ENCODE measurements at regions not wholly inside any gene's neighbourhood (a gene's known extent, or its start where the extent isn't known, plus 50 kb on each side); places are given as distances from the start of the nearest gene placed in this dataset.
"Not testable (repeated sequence)": the region's sequence is repeated elsewhere in the genome, so short reads cannot be mapped to it uniquely, and the experiment has no call there.

DNA sequence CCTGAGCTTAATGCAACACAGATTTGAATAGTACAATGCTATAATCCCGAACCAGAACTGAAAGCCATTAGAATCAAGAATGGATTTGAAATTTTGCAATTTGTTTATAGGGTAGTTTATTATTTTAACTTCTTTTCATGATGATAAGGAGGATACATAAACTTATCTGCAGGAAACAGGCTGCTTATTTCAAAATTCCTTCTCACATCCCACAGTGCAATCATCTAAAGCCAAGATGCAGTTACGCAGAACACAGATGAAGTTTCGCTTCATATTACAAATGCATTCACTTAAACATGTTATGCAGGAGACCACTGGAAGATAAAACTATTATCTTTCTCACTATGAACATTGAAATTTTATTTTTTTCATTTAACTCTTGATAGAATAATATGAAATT lies 1019.6 kb downstream of the PLA2G4A start:
- DNase-seq: no peak

- DNase-seq: not testable (repeated sequence)
Observed at GRCh38 chr1:187850146-187850545, 1021.4 kb downstream of the PLA2G4A start.

- no peak for DNase-seq
Observed at GRCh38 chr1:187853505-187853904, 1024.8 kb downstream of the PLA2G4A start.

DNA sequence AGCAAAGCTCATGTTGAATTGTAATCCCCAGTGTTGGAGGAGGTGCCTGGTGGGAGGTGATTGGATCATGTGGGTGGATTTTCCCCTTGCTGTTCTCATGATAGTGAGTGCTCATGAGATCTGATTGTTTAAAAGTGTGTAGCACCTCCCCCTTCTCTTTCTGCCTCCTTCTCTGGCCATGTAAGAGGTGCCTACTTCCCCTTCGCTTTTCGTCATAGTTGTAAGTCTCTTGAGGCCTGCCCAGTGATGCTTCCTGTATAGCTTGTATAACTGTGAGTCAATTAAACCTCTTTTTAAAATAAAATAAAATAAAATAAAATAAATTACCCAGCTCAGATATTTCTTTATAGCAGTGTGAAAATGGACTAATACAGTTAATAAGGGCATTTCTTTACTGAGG lies 1025.7 kb downstream of the PLA2G4A start:
- no peak for DNase-seq

DNA sequence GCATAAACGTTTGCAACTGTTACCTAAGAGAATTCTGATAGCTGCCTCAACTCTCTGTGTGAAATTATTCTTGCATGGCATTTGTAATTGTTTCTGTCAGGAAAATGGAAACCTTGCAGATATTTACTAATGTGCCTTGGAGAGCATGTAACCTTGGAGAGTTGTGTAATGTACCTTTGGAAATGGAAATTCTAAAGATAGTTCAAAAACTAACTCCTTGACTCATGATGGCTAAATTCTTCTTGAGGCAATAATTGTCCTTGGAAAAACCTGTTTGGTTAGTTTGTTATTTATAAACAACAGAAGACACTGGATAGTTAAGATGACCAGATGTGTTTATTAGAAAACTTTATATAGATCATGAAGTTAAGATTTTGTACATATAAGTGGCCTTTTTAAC lies 1033.8 kb downstream of the PLA2G4A start:
- DNase-seq: no peak

- DNase-seq: no peak
Observed at GRCh38 chr1:187870552-187870951, 1041.8 kb downstream of the PLA2G4A start.

GRCh38 chr1:187871177-187871845 lies 1042.6 kb downstream of the PLA2G4A start:
- DNase-seq: no peak

- DNase-seq: no peak
Observed at GRCh38 chr1:187872550-187872949, 1043.8 kb downstream of the PLA2G4A start.

DNA sequence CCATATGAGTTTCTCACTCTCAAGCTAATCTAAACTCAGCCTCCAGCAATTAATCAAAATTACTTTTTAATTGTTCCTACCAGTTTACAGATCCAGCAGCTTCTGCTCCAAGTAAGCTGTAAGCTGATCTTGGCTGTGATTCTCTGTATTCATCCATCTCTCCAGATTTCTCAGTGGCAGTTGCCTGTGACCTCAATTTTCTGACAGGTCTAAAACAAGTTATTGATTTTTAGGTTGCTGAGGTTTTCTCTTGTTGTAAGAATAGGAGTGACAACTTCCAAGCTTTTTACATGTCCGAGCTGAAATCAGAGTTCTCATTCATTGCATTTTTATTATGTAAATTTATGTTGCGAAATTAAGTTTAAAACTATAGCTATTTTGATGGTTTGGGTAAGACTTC lies 1044.4 kb downstream of the PLA2G4A start:
- no peak for DNase-seq

GRCh38 chr1:187876775-187877174 lies 1048.0 kb downstream of the PLA2G4A start:
- DNase-seq: no peak

GRCh38 chr1:187877220-187877619 lies 1048.5 kb downstream of the PLA2G4A start:
- no peak for DNase-seq

DNA sequence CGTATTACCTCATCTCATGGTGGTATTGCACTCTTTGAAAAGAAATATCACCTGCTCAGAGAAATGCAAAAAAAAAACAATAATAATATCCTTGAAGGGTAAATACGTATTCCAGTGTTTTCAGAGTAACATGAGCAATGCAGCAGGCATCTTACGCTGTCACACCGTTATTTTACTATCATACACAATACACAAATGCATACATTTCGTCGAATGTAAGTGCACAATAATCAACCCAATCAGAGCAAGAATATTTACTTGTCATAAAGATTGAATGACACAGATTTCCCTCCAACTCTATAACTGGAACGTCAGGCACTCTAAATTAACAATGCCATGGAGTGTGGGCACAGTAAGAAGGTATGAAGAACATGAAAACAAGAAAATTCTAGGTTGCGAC lies 1050.1 kb downstream of the PLA2G4A start:
- DNase-seq: no peak

- no peak for DNase-seq
Observed at GRCh38 chr1:187883356-187883755, 1054.6 kb downstream of the PLA2G4A start.

GRCh38 chr1:187891993-187892682 lies 1063.4 kb downstream of the PLA2G4A start:
- no peak for DNase-seq

DNA sequence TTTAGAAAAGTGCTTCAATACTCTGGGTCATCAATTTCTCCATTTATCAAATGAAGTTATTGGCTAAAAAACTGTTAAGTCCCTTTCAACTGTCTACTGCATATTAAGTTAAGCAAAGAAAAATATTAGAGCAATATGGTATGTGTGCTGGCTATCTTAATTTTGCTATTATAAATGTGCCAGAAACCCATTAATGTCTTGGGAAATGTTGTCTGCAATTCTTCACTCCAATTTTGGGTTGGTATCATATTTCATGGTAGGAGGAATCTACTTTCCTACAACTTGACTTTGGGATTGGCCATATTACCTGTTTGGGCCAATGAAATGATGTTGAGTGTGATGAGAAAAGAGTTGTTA lies 1063.9 kb downstream of the PLA2G4A start:
- DNase-seq: no peak

DNA sequence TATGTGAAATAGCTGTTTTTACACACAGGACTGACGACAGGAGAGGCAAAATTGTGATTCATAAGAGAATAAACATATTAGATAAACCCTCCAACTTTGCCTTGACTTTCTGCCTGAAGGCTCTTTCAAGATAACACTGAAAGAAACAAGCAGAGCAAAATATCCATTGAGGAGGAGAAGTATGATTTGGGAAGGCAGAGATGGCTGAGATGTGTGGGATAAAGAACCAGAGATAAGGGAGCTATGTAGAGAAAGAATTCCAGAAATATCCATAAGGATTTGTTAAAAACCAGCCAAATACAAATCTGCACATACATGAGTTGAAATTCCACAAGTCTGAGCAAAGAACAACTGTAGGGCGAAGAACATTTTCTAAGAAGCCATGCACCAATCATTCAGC lies 1064.7 kb downstream of the PLA2G4A start:
- no peak for DNase-seq

GRCh38 chr1:187894349-187894748 lies 1065.6 kb downstream of the PLA2G4A start:
- no peak for DNase-seq

- no peak for DNase-seq
Observed at GRCh38 chr1:187903223-187903622, 1074.5 kb downstream of the PLA2G4A start.

GRCh38 chr1:187909382-187909781 lies 1080.6 kb downstream of the PLA2G4A start:
- DNase-seq: no peak

DNA sequence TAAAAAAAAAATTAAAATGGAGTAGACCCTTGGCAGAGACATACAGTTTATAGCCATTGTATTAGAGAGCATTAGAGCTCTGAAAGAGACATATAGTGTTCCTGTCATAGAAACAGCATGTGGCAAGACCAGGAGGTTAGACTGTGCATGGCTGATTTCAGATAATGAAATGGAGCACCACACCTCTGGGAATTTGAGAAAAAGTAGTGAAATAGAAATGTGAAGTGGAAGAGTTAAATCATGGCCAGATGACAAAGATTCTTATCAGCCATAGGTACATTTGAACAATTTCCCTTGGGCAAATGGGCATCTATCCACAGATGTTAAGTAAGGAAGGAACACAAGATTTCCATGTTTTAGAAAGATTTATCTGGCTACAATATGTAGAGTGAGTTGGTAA lies 1083.1 kb downstream of the PLA2G4A start:
- no peak for DNase-seq

GRCh38 chr1:187920976-187921375 lies 1092.2 kb downstream of the PLA2G4A start:
- DNase-seq: no peak

GRCh38 chr1:187921426-187921825 lies 1092.7 kb downstream of the PLA2G4A start:
- DNase-seq: no peak

GRCh38 chr1:187922255-187922654 lies 1093.5 kb downstream of the PLA2G4A start:
- DNase-seq: no peak

- no peak for DNase-seq
Observed at GRCh38 chr1:187924252-187924651, 1095.5 kb downstream of the PLA2G4A start.

GRCh38 chr1:187928288-187928687 lies 1099.5 kb downstream of the PLA2G4A start:
- DNase-seq: no peak
